ENCODE measurements at regions not wholly inside any gene's neighbourhood (a gene's known extent, or its start where the extent isn't known, plus 50 kb on each side); places are given as distances from the start of the nearest gene placed in this dataset.
"Not testable (repeated sequence)": the region's sequence is repeated elsewhere in the genome, so short reads cannot be mapped to it uniquely, and the experiment has no call there.

GRCh38 chr18:75840131-75840530 lies 412.6 kb upstream of the SMIM21 start:
- TF ChIP-seq CTCF (IDR thresholded peaks at IDR 0.05) = no peak
- no peak for DNase-seq

GRCh38 chr18:75839686-75840085 lies 412.2 kb upstream of the SMIM21 start:
- H3K4me1 Mint-ChIP-seq (ENCODE audit: low read depth); H3K36me3 Mint-ChIP-seq (ENCODE audit: low read depth); DNase-seq: not testable (repeated sequence)

More at GRCh38 chr18:75840131-75840530, 412.6 kb upstream of the SMIM21 start:
- H3K27ac ChIP-seq (ENCODE audit: low read depth in 1 of 2, low read length in 2 of 2) = no peak overlapping the region
- Mint-ChIP-seq H3K4me3 (no peak overlapping the region), H3K27ac (no peak overlapping the region), H3K9me3 (peaks cover 5% of the 10 kb centered on the region), H3K4me1 (ENCODE audit: low read depth) (no peaks in the 10 kb centered on the region), H3K27me3 (peaks cover 16% of the 10 kb centered on the region), H3K36me3 (ENCODE audit: low read depth) (no peaks in the 10 kb centered on the region)
- POLR2A ChIA-PET = no interaction called here
- no peaks in the 10 kb centered on the region for H3K4me1 ChIP-seq (ENCODE audit: insufficient read depth, low read length)
- no peaks in the 10 kb centered on the region for H3K9me3 ChIP-seq (ENCODE audit: control insufficient read depth in 1 of 2, insufficient read depth in 1 of 2, low read length in 2 of 2)
- intact Hi-C loops (cut with DNase I, micrococcal nuclease) = no loop called here
- CTCF ChIA-PET = no interaction called here
- no peak overlapping the region for H3K4me3 ChIP-seq (ENCODE audit: low read length)
- no peak for ATAC-seq (ENCODE audit: poor library complexity)
- H3K36me3 ChIP-seq (ENCODE audit: insufficient read depth, low read length) = no peaks in the 10 kb centered on the region
- H3K27me3 ChIP-seq (ENCODE audit: control insufficient read depth in 1 of 2, insufficient read depth in 2 of 2, low read length in 2 of 2) = peaks cover 0 to 2% of the 10 kb centered on the region in 2 experiments

GRCh38 chr18:75839041-75839440 lies 411.5 kb upstream of the SMIM21 start:
- H3K4me3 ChIP-seq (ENCODE audit: low read length) = no peak overlapping the region
- H3K4me1 Mint-ChIP-seq (ENCODE audit: low read depth) = no peaks in the 10 kb centered on the region
- ATAC-seq (ENCODE audit: poor library complexity) = no peak
- no peak overlapping the region for H3K27ac Mint-ChIP-seq
- CTCF ChIA-PET = no interaction called here
- TF ChIP-seq CTCF (IDR thresholded peaks at IDR 0.05) = no peak
- H3K9me3 Mint-ChIP-seq = no peaks in the 10 kb centered on the region
- POLR2A ChIA-PET = no interaction called here
- peaks cover 7% of the 10 kb centered on the region for H3K27me3 Mint-ChIP-seq
- no peak overlapping the region for H3K4me3 Mint-ChIP-seq
- DNase-seq = no peak
- intact Hi-C loops (cut with DNase I, micrococcal nuclease) = no loop called here
- H3K36me3 ChIP-seq (ENCODE audit: insufficient read depth, low read length) = no peaks in the 10 kb centered on the region
- no peaks in the 10 kb centered on the region for H3K4me1 ChIP-seq (ENCODE audit: insufficient read depth, low read length)
- H3K9me3 ChIP-seq (ENCODE audit: control insufficient read depth in 1 of 2, insufficient read depth in 1 of 2, low read length in 2 of 2) = no peaks in the 10 kb centered on the region
- no peak overlapping the region for H3K27ac ChIP-seq (ENCODE audit: low read depth in 1 of 2, low read length in 2 of 2)
- no peaks in the 10 kb centered on the region for H3K27me3 ChIP-seq (ENCODE audit: control insufficient read depth in 1 of 2, insufficient read depth in 2 of 2, low read length in 2 of 2)
- no peaks in the 10 kb centered on the region for H3K36me3 Mint-ChIP-seq (ENCODE audit: low read depth)

More at GRCh38 chr18:75839686-75840085, 412.2 kb upstream of the SMIM21 start:
- POLR2A ChIA-PET; H3K27ac Mint-ChIP-seq; H3K4me3 ChIP-seq (ENCODE audit: low read length); H3K9me3 Mint-ChIP-seq; H3K27me3 ChIP-seq (ENCODE audit: control insufficient read depth in 1 of 2, insufficient read depth in 2 of 2, low read length in 2 of 2); H3K9me3 ChIP-seq (ENCODE audit: control insufficient read depth in 1 of 2, insufficient read depth in 1 of 2, low read length in 2 of 2); H3K4me3 Mint-ChIP-seq; CTCF ChIA-PET; H3K27ac ChIP-seq (ENCODE audit: low read depth in 1 of 2, low read length in 2 of 2); H3K36me3 ChIP-seq (ENCODE audit: insufficient read depth, low read length); H3K4me1 ChIP-seq (ENCODE audit: insufficient read depth, low read length); ATAC-seq (ENCODE audit: poor library complexity); intact Hi-C loops (cut with DNase I, micrococcal nuclease): not testable (repeated sequence)
- peaks cover 12% of the 10 kb centered on the region for H3K27me3 Mint-ChIP-seq

- Mint-ChIP-seq H3K4me3 (no peak overlapping the region), H3K27ac (no peak overlapping the region), H3K36me3 (ENCODE audit: low read depth) (no peaks in the 10 kb centered on the region), H3K9me3 (no peaks in the 10 kb centered on the region), H3K4me1 (ENCODE audit: low read depth) (no peaks in the 10 kb centered on the region), H3K27me3 (peaks cover 7% of the 10 kb centered on the region)
- no peaks in the 10 kb centered on the region for H3K27me3 ChIP-seq (ENCODE audit: control insufficient read depth in 1 of 2, insufficient read depth in 2 of 2, low read length in 2 of 2)
- ChIA-PET CTCF (no interaction called here), POLR2A (no interaction called here)
- DNase-seq (no peak), ATAC-seq (ENCODE audit: poor library complexity) (no peak)
- intact Hi-C loops (cut with DNase I, micrococcal nuclease) = no loop called here
- H3K4me3 ChIP-seq (ENCODE audit: low read length) = no peak overlapping the region
- H3K4me1 ChIP-seq (ENCODE audit: insufficient read depth, low read length) = no peaks in the 10 kb centered on the region
- H3K36me3 ChIP-seq (ENCODE audit: insufficient read depth, low read length) = no peaks in the 10 kb centered on the region
- no peaks in the 10 kb centered on the region for H3K9me3 ChIP-seq (ENCODE audit: control insufficient read depth in 1 of 2, insufficient read depth in 1 of 2, low read length in 2 of 2)
- H3K27ac ChIP-seq (ENCODE audit: low read depth in 1 of 2, low read length in 2 of 2) = no peak overlapping the region
- no peak for TF ChIP-seq CTCF (IDR thresholded peaks at IDR 0.05)
Measured at GRCh38 chr18:75837316-75837715, 409.8 kb upstream of the SMIM21 start.
